Kidney epithelial cell (primary cell): ENCODE measurements at regions not wholly inside any gene's neighbourhood (a gene's known extent, or its start where the extent isn't known, plus 50 kb on each side); places are given as distances from the start of the nearest gene placed in this dataset.

Experiments
- DNase-seq: peaks from one replicate; pipeline ENCODE4 v3.0.0-alpha.2; 2010; ENCODE audit warnings: low read depth
- H3K27me3 ChIP-seq: 2 replicates; pipeline ENCODE4 v1.6.0; 2011; ENCODE audit warnings: low read length; ENCODE audit not compliant: control insufficient read depth, insufficient read depth
- H3K36me3 ChIP-seq: 2 replicates; pipeline ENCODE4 v1.5.1; 2011; ENCODE audit warnings: low read length; ENCODE audit not compliant: control insufficient read depth, insufficient read depth
- H3K4me3 ChIP-seq: 2 replicates; pipeline ENCODE4 v1.5.1; 2011; ENCODE audit warnings: low read depth, mild to moderate bottlenecking, control low read depth, low read length
- TF ChIP-seq, protein P1 (sequence below): IDR thresholded peaks from 2 replicates; pipeline ENCODE4 v1.5.1; 2011; ENCODE audit warnings: mild to moderate bottlenecking, moderate library complexity, low read length, control low read depth, inconsistent platforms; ENCODE audit not compliant: insufficient read depth, poor library complexity, severe bottlenecking

DNA sequence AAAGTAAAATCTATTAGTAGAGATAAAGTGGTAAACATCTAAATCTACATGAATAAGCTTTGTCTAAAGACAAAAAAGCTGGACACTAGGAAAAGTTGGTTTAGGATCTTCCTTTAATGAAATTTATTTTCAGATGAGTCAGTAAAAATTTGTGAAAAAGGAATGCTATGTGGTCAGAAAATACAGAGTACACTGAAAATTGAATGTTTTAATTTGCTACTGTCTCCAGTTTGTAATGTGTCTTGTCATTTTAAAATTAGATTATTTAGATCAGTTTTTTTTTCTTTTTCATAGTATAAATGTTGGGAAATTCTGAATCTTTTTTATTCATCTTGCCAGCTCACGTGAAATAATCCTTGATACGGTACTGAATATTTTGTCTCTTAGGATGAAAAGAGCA, 56.9 kb downstream of the SLITRK6 start:
- DNase-seq = no peak
- H3K27me3 ChIP-seq = no peaks in the 10 kb centered on the region
- no peaks in the 10 kb centered on the region for H3K36me3 ChIP-seq
- TF ChIP-seq, protein P1, sequence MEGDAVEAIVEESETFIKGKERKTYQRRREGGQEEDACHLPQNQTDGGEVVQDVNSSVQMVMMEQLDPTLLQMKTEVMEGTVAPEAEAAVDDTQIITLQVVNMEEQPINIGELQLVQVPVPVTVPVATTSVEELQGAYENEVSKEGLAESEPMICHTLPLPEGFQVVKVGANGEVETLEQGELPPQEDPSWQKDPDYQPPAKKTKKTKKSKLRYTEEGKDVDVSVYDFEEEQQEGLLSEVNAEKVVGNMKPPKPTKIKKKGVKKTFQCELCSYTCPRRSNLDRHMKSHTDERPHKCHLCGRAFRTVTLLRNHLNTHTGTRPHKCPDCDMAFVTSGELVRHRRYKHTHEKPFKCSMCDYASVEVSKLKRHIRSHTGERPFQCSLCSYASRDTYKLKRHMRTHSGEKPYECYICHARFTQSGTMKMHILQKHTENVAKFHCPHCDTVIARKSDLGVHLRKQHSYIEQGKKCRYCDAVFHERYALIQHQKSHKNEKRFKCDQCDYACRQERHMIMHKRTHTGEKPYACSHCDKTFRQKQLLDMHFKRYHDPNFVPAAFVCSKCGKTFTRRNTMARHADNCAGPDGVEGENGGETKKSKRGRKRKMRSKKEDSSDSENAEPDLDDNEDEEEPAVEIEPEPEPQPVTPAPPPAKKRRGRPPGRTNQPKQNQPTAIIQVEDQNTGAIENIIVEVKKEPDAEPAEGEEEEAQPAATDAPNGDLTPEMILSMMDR = no peak
- H3K4me3 ChIP-seq = no peak overlapping the region

GRCh38 chr13:85741017-85741416, 58.2 kb downstream of the SLITRK6 start:
- Histone ChIP-seq H3K27me3 (no peaks in the 10 kb centered on the region), H3K4me3 (no peak overlapping the region), H3K36me3 (no peaks in the 10 kb centered on the region)
- TF ChIP-seq, protein P1 = no peak
- DNase-seq = no peak

DNA sequence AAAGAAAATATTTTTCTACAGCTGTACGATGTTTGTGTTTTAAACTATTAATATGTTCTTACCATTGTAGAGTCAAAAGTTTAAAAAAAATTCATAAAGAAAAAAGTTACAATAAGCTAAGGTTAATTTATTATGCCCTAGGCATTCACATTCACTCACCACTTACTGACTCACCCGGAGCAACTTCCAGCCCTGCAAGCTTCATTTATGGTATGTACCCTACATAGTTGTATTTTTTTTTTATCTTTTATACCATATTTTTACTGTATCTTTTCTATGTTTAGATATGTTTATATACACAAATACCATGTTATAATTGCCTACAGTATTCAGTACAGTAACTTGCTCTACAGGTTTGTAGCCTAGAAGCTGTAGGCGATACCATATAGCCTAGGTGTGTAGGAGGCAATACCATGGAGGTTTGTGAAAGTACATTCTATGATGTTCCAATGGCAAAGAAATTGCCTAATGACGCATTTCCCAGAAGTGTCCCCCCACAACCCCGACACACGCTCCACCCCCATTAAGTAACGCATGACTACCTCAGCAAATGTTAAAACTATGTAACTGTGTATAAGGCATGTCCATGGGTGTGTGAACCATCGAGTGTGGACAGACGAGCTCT, 60.4 kb downstream of the SLITRK6 start:
- no peaks in the 10 kb centered on the region for H3K36me3 ChIP-seq
- no peaks in the 10 kb centered on the region for H3K27me3 ChIP-seq
- DNase-seq = no peak
- H3K4me3 ChIP-seq = no peak overlapping the region
- TF ChIP-seq, protein P1 = no peak

DNA sequence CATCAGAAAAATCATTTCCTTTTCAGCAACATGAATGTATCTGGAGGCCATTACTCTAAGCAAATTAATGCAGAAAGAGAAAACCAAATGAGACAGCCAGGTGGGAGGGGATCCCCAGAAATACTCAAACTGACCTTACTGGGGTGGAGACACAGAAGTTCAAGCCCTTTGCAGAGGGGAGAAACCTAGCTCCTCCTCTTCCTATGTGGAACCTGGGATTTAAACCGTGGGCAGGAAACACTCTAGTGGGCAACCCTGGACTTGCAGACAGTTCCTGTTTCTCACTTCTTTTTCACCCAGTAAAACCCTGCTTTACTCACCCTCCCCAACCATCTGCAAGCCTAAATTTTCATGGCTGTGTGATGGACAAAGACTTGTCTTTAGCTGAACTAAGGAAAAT, 61.3 kb downstream of the SLITRK6 start:
- Histone ChIP-seq H3K27me3 (no peaks in the 10 kb centered on the region), H3K4me3 (no peak overlapping the region), H3K36me3 (no peaks in the 10 kb centered on the region)
- DNase-seq = no peak
- TF ChIP-seq, protein P1 = no peak

GRCh38 chr13:85729296-85729695, 69.9 kb downstream of the SLITRK6 start:
- Histone ChIP-seq H3K4me3 (no peak overlapping the region), H3K36me3 (no peaks in the 10 kb centered on the region), H3K27me3 (no peaks in the 10 kb centered on the region)
- peak; percentile 5 for DNase-seq
- TF ChIP-seq, protein P1 = no peak

GRCh38 chr13:85728811-85729210, 70.4 kb downstream of the SLITRK6 start:
- DNase-seq = no peak
- TF ChIP-seq, protein P1 = no peak
- H3K27me3 ChIP-seq = no peaks in the 10 kb centered on the region
- no peak overlapping the region for H3K4me3 ChIP-seq
- no peaks in the 10 kb centered on the region for H3K36me3 ChIP-seq
